Activated CD8-positive, alpha-beta T cell treated with anti-CD3 and anti-CD28 coated beads for 36 hours (primary cell): ENCODE measurements at regions not wholly inside any gene's neighbourhood (a gene's known extent, or its start where the extent isn't known, plus 50 kb on each side); places are given as distances from the start of the nearest gene placed in this dataset.

ENCODE experiments used
- ATAC-seq: fragments of 200-7000 bp; cut with Tn5 transposase; one replicate; pipeline ENCODE4 v1.10.0; 2021; ENCODE audit warnings: mild to moderate bottlenecking, moderate library complexity
- CTCF ChIA-PET: fragments of 350-600 bp; sonication (Branson Sonifier 250); formaldehyde crosslinking; loops from one replicate; lab custom pipeline; 2021; ENCODE audit warnings: antibody characterized with exemption; lab: Charles Lee
- POLR2A ChIA-PET: fragments of 350-600 bp; sonication (Branson Sonifier 250); formaldehyde crosslinking; loops from one replicate; lab custom pipeline; 2021; ENCODE audit warnings: antibody characterized with exemption; lab: Charles Lee
- DNase-seq: peaks from one replicate; pipeline ENCODE4 v3.0.0-alpha.2; 2020
- H3K27ac Mint-ChIP-seq: one replicate; pipeline ENCODE4 v1.8.0; 2021; ENCODE audit warnings: mild to moderate bottlenecking, mixed read lengths
- H3K27me3 Mint-ChIP-seq: one replicate; pipeline ENCODE4 v1.8.0; 2021; ENCODE audit warnings: mixed read lengths
- H3K36me3 Mint-ChIP-seq: one replicate; pipeline ENCODE4 v1.8.0; 2021; ENCODE audit warnings: low read depth, mixed read lengths
- H3K4me1 Mint-ChIP-seq: one replicate; pipeline ENCODE4 v1.8.0; 2021; ENCODE audit warnings: low read depth, mixed read lengths
- H3K4me3 Mint-ChIP-seq: one replicate; pipeline ENCODE4 v1.8.0; 2021; ENCODE audit warnings: mild to moderate bottlenecking, moderate library complexity, mixed read lengths
- H3K9me3 Mint-ChIP-seq: one replicate; pipeline ENCODE4 v1.8.0; 2021; ENCODE audit warnings: mixed read lengths
- intact Hi-C: fragments of 100-400 bp; cut with micrococcal nuclease; formaldehyde crosslinking; loops from one replicate; pipeline ENCODE4 v1.10.0; 2022
- TF ChIP-seq, protein P1 (sequence below): fragments of 200-600 bp; IDR thresholded peaks from one replicate; pipeline ENCODE4 v1.8.0; 2022; ENCODE audit warnings: antibody characterized with exemption, mild to moderate bottlenecking

DNA sequence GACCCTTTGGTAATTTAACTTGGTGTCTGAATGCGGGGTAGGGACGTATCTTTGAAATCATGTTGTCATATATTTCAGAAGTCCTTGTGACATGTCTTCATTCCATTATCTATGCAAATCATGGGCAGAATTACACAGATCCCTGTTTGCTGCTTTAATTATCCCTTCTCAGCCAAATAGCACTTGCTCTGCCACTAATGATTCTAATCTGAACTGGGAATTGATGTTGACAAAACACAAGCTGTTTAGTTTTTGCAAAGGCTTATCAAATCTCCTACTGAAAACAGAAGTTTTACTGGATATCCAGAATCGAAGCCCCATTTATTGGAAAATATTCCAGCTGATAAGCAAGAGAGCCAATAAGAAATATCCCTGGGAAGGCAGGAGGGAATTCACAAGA lies 205.9 kb upstream of the COX10 start:
- peaks cover 1% of the 10 kb centered on the region for H3K9me3 Mint-ChIP-seq
- no peak for DNase-seq
- POLR2A ChIA-PET: no interaction called here
- H3K27me3 Mint-ChIP-seq: no peaks in the 10 kb centered on the region
- intact Hi-C loops: no loop called here
- H3K4me1 Mint-ChIP-seq: no peaks in the 10 kb centered on the region
- H3K27ac Mint-ChIP-seq: no peak overlapping the region
- H3K4me3 Mint-ChIP-seq: no peak overlapping the region
- TF ChIP-seq, protein P1, sequence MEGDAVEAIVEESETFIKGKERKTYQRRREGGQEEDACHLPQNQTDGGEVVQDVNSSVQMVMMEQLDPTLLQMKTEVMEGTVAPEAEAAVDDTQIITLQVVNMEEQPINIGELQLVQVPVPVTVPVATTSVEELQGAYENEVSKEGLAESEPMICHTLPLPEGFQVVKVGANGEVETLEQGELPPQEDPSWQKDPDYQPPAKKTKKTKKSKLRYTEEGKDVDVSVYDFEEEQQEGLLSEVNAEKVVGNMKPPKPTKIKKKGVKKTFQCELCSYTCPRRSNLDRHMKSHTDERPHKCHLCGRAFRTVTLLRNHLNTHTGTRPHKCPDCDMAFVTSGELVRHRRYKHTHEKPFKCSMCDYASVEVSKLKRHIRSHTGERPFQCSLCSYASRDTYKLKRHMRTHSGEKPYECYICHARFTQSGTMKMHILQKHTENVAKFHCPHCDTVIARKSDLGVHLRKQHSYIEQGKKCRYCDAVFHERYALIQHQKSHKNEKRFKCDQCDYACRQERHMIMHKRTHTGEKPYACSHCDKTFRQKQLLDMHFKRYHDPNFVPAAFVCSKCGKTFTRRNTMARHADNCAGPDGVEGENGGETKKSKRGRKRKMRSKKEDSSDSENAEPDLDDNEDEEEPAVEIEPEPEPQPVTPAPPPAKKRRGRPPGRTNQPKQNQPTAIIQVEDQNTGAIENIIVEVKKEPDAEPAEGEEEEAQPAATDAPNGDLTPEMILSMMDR: no peak
- CTCF ChIA-PET: no interaction called here
- ATAC-seq: no peak
- H3K36me3 Mint-ChIP-seq: no peaks in the 10 kb centered on the region

DNA sequence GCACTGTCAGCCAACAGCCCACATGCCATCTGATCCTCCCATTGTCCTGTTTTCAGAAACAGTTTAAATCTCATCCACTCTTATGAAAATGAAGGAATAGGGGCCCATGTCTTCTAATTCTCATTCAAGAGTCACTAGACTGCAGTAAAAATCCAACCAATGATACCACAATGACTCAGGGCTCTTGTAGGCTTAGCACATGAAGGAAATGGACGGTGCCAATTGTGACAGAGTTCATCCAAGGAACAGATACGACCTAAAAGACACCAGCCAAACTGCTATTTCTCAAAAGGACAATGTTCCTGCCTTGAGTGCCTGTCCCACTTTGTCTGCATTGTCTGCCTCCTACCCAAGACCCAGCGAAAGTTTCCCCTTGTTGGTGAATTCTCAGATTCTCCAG lies 204.8 kb upstream of the COX10 start:
- Mint-ChIP-seq H3K27me3 (no peaks in the 10 kb centered on the region), H3K9me3 (peaks cover 1% of the 10 kb centered on the region), H3K36me3 (no peaks in the 10 kb centered on the region), H3K4me1 (no peaks in the 10 kb centered on the region), H3K27ac (no peak overlapping the region), H3K4me3 (no peak overlapping the region)
- ChIA-PET POLR2A (no interaction called here), CTCF (no interaction called here)
- no peak for DNase-seq
- no peak for ATAC-seq
- intact Hi-C loops: no loop called here
- TF ChIP-seq, protein P1: no peak

DNA sequence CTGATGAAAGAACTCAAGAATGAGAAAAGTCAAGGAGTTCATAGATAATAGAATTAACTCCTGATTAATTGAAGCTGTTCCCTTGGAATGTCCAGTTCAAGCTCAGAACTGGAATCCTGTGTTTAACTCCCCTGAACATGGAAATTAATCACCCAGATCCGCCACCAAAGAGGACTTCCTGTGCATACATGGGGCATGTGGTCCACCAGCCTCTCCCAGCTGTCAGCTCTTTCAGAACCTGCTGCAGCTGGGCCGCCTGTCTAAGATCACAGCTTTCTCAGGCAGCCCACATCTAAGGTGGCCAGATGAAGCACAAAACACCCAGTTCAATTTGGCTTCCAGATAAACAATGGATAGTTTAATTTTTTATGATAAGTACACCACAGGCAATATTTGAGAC lies 203.7 kb upstream of the COX10 start:
- intact Hi-C loops: no loop called here
- H3K9me3 Mint-ChIP-seq: peaks cover 1% of the 10 kb centered on the region
- ChIA-PET POLR2A (no interaction called here), CTCF (no interaction called here)
- H3K4me3 Mint-ChIP-seq: no peak overlapping the region
- no peaks in the 10 kb centered on the region for H3K27me3 Mint-ChIP-seq
- no peak overlapping the region for H3K27ac Mint-ChIP-seq
- no peaks in the 10 kb centered on the region for H3K4me1 Mint-ChIP-seq
- no peak for DNase-seq
- ATAC-seq: no peak
- H3K36me3 Mint-ChIP-seq: no peaks in the 10 kb centered on the region
- TF ChIP-seq, protein P1: no peak

DNA sequence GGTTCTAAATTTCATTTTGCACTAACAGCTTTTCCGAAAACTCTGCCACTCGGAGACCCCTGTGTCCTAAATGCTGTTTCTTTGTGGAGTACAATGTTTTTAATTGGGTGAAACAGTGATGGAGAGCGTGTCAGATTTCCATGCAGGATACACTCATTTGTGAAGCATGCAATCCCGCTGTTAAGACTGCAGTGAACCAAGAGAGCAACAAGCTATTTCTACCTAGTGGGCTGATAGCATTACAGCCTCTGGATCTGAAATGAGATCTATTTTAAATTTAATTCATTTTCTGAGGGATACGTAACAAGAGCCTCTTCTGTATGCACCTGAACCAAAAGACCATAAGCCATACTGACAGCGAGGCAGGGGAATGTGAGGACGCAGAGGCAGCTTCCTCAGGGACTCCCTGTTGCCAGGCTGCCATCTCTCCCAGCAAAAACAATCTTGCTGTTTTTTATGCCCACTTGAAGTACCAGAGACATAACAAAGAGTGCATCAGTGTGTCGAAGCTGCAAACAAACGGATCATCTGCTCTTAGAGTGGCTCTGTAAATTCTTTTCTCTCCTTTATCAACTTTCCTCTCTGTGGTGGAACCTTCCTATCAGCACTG lies 199.9 kb upstream of the COX10 start:
- Mint-ChIP-seq H3K4me1 (no peaks in the 10 kb centered on the region), H3K27ac (no peak overlapping the region), H3K27me3 (no peaks in the 10 kb centered on the region), H3K36me3 (no peaks in the 10 kb centered on the region), H3K9me3 (no peaks in the 10 kb centered on the region), H3K4me3 (no peak overlapping the region)
- POLR2A ChIA-PET: no interaction called here
- TF ChIP-seq, protein P1: no peak
- CTCF ChIA-PET: no interaction called here
- intact Hi-C loops: no loop called here
- ATAC-seq: no peak
- no peak for DNase-seq

- H3K4me1 Mint-ChIP-seq: no peaks in the 10 kb centered on the region
- H3K36me3 Mint-ChIP-seq: no peaks in the 10 kb centered on the region
- H3K4me3 Mint-ChIP-seq: no peak overlapping the region
- ChIA-PET POLR2A (no interaction called here), CTCF (no interaction called here)
- H3K9me3 Mint-ChIP-seq: no peaks in the 10 kb centered on the region
- intact Hi-C loops: no loop called here
- ATAC-seq (no peak), DNase-seq (no peak)
- no peaks in the 10 kb centered on the region for H3K27me3 Mint-ChIP-seq
- no peak overlapping the region for H3K27ac Mint-ChIP-seq
- TF ChIP-seq, protein P1: no peak
Measured at GRCh38 chr17:13871261-13871660, 198.0 kb upstream of the COX10 start.
